Cardiac muscle cell (in vitro differentiated cells and primary cell): ENCODE measurements at regions not wholly inside any gene's neighbourhood (a gene's known extent, or its start where the extent isn't known, plus 50 kb on each side); places are given as distances from the start of the nearest gene placed in this dataset.

ENCODE experiments used
- DNase-seq, 2 donors: peaks; one replicate each; pipeline versions ENCODE4 v3.0.0 to v3.0.0-alpha.2; 2010 to 2017; ENCODE audit warnings: low read depth in 1 of 2, low spot score in 1 of 2
- H3K27ac ChIP-seq: fragments of 200-600 bp; sonication (generic); 2 replicates; pipeline ENCODE4 v1.5.1; 2016
- H3K27me3 ChIP-seq: fragments of 200-600 bp; sonication (generic); 2 replicates; pipeline ENCODE4 v1.6.0; 2016; ENCODE audit warnings: control low read depth
- H3K36me3 ChIP-seq: fragments of 200-600 bp; sonication (generic); 2 replicates; pipeline ENCODE4 v1.5.1; 2016; ENCODE audit warnings: control low read depth
- H3K4me1 ChIP-seq: fragments of 200-600 bp; sonication (generic); 2 replicates; pipeline ENCODE4 v1.8.1; 2017; ENCODE audit warnings: low read depth, mild to moderate bottlenecking, mixed run types
- H3K4me3 ChIP-seq: fragments of 200-600 bp; sonication (generic); 2 replicates; pipeline ENCODE4 v1.5.1; 2016; ENCODE audit warnings: mild to moderate bottlenecking
- H3K9me3 ChIP-seq: fragments of 200-600 bp; sonication (generic); 2 replicates; pipeline ENCODE4 v1.5.1; 2017; ENCODE audit warnings: low read depth, mild to moderate bottlenecking, control low read depth
- TF ChIP-seq, protein P1 (sequence below): IDR thresholded peaks from 2 replicates; pipeline ENCODE4 v1.5.1; 2012; ENCODE audit warnings: low read depth, mild to moderate bottlenecking, low read length

DNA sequence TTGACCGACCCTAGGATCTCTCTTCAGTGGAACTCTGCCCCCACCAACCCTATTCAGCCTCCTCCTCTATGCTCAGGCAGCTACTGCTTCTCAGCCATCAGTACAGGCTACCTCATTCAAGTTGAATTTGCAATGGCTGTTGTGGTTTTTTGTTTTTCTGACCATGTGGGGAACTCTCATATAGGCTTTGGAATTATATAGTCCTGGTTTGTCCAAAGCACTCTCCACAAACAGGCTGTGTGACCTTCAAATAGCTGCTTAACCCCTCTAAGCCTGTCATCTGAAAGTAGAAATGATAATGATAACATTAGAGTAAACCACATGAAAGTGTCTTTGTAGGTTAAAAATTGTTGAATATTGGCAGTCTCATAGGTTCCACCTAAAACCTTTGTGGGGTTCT is 80.3 kb downstream of the UNC5CL start:
- no peak for DNase-seq

DNA sequence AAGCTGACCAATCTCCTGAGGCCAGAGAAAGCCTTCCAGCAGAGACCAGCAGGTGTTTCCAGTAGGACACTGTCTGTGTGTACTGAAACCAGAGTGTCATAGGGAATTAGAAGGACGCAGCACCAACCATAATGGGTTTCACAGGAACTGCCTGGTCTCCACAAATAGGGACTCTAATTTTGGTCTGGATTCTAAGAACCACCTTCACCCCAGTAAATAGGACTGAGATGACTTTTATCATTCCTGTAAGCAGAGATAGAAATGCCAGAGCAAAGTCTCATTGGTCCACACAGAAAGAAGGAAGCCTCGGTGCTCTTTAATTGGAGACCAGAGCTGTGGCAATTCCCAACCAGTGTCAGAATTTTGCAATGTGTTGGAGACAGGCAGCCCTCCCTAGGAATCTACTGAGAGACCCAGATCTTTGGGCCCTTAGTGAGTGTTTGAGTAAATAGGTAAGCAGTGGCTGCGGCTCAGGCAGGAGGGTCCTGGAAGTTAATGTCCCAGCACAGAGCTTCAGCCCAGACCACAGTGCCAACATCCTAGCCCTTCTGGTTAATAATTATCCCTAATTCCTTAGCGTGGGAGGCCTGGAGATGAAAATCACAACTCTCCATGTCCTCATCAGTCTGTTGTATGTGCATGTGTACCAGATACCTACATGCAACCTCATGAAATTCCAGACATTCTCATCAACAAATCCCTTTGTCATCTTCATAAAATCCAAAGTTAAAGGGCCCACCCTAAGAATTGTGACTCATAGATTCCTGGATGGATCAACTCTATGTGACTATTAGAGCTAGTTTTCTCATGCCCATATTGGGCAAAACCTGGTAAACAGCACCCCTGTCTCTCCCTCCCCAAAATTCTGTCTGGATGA is 81.2 kb downstream of the UNC5CL start:
- peak in 1 of 2 donors; percentile 27 for DNase-seq
- H3K27me3 ChIP-seq = no peaks in the 10 kb centered on the region

More for the DNA sequence above, 80.3 kb downstream of the UNC5CL start:
- no peak overlapping the region for H3K4me3 ChIP-seq
- no peaks in the 10 kb centered on the region for H3K9me3 ChIP-seq
- no peaks in the 10 kb centered on the region for H3K36me3 ChIP-seq
- H3K4me1 ChIP-seq = peaks cover 18% of the 10 kb centered on the region
- H3K27ac ChIP-seq = no peak overlapping the region
- TF ChIP-seq, protein P1, sequence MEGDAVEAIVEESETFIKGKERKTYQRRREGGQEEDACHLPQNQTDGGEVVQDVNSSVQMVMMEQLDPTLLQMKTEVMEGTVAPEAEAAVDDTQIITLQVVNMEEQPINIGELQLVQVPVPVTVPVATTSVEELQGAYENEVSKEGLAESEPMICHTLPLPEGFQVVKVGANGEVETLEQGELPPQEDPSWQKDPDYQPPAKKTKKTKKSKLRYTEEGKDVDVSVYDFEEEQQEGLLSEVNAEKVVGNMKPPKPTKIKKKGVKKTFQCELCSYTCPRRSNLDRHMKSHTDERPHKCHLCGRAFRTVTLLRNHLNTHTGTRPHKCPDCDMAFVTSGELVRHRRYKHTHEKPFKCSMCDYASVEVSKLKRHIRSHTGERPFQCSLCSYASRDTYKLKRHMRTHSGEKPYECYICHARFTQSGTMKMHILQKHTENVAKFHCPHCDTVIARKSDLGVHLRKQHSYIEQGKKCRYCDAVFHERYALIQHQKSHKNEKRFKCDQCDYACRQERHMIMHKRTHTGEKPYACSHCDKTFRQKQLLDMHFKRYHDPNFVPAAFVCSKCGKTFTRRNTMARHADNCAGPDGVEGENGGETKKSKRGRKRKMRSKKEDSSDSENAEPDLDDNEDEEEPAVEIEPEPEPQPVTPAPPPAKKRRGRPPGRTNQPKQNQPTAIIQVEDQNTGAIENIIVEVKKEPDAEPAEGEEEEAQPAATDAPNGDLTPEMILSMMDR = no peak
- no peaks in the 10 kb centered on the region for H3K27me3 ChIP-seq

DNA sequence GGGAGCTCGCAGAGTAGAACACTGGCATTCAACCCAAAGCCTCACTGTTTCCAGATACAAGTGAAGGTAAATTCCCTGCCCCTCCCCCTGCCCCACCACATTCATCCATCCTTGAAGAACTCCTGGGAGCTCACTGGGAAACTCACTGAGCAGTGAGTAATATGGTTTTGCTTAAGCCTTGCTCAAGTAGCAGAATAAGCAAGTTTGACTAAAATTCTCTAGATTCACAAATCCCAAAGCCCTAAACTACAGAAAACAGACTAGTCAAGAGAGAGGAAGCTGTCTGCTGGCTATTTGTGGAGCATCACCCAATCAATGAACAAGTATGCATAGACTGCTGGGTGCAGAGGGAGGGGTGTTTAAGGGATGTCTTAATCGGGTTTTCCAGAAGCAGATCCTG is 82.1 kb downstream of the UNC5CL start:
- TF ChIP-seq, protein P1 = no peak
- H3K27ac ChIP-seq = no peak overlapping the region
- H3K4me3 ChIP-seq = no peak overlapping the region
- H3K9me3 ChIP-seq = no peaks in the 10 kb centered on the region
- no peak for DNase-seq
- H3K4me1 ChIP-seq = peaks cover 22% of the 10 kb centered on the region
- H3K27me3 ChIP-seq = no peaks in the 10 kb centered on the region
- H3K36me3 ChIP-seq = no peaks in the 10 kb centered on the region

More for the DNA sequence above, 81.2 kb downstream of the UNC5CL start:
- Histone ChIP-seq H3K36me3 (no peaks in the 10 kb centered on the region), H3K4me3 (no peak overlapping the region), H3K27ac (no peak overlapping the region), H3K9me3 (no peaks in the 10 kb centered on the region), H3K4me1 (peaks cover 22% of the 10 kb centered on the region)
- TF ChIP-seq, protein P1 = no peak

DNA sequence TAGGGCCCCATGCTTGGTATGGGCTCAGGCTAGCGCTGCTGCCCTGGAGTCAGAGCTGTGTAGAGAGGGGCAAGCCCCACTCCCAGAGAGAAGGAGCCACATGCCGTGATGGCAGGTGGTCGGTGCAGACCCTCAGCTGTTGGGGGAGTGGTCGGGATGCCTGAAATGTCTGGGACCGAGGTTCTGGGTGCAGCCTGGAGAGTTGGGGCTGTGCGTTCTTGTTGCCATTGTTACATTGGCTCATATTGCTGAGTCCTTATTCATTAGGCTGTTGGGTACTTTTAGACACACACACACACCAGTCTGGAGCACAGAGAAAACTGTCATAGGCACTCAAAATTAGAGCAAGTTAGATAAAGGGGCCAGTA is 83.9 kb downstream of the UNC5CL start:
- Histone ChIP-seq H3K27ac (no peak overlapping the region), H3K36me3 (no peaks in the 10 kb centered on the region), H3K27me3 (no peaks in the 10 kb centered on the region), H3K4me1 (peaks cover 26% of the 10 kb centered on the region), H3K9me3 (no peaks in the 10 kb centered on the region), H3K4me3 (no peak overlapping the region)
- DNase-seq = no peak
- TF ChIP-seq, protein P1 = no peak

DNA sequence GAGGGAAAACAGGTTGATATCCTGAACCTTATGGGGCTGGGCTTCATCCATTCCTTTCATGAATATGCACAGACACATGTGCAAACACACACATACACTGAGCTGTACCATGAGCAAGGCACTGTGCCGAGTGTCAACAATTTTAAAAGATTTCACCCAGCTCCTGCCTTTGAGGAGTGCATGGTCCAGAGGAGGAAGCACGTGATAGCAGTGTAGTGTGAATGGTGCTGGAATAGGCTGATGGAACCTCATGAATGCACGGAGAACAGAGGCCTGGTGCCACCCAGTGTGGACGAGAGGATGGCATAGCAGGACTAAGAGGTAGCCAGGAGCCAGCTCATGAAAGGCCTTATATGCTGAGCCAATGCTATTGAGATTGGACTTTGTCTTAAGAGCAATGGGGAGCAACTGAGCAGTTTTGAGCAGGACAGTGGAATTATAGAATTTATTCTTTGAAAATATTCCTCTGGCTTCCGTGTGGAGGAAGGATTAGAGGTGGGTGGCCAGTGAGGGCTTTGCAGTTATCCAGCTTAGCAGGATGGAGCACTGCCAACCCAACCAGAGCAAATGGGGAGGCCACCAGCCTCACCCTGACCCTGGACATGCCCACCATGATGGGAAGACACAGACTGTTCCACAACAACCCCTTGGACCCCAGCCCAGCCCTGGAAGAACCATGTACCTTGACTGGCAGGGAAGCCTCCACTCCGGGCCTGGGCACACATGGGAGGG is 84.4 kb downstream of the UNC5CL start:
- Histone ChIP-seq H3K27ac (no peak overlapping the region), H3K4me3 (no peak overlapping the region), H3K36me3 (no peaks in the 10 kb centered on the region), H3K4me1 (peaks cover 22% of the 10 kb centered on the region), H3K9me3 (no peaks in the 10 kb centered on the region), H3K27me3 (no peaks in the 10 kb centered on the region)
- DNase-seq = no peak
- TF ChIP-seq, protein P1 = no peak
